ENCODE measurements at regions not wholly inside any gene's neighbourhood (a gene's known extent, or its start where the extent isn't known, plus 50 kb on each side); places are given as distances from the start of the nearest gene placed in this dataset.

- TF ChIP-seq, protein P1, sequence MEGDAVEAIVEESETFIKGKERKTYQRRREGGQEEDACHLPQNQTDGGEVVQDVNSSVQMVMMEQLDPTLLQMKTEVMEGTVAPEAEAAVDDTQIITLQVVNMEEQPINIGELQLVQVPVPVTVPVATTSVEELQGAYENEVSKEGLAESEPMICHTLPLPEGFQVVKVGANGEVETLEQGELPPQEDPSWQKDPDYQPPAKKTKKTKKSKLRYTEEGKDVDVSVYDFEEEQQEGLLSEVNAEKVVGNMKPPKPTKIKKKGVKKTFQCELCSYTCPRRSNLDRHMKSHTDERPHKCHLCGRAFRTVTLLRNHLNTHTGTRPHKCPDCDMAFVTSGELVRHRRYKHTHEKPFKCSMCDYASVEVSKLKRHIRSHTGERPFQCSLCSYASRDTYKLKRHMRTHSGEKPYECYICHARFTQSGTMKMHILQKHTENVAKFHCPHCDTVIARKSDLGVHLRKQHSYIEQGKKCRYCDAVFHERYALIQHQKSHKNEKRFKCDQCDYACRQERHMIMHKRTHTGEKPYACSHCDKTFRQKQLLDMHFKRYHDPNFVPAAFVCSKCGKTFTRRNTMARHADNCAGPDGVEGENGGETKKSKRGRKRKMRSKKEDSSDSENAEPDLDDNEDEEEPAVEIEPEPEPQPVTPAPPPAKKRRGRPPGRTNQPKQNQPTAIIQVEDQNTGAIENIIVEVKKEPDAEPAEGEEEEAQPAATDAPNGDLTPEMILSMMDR (conservative IDR thresholded peaks at IDR 0.05), result no peak
- TF ChIP-seq ZFX (IDR thresholded peaks at IDR 0.05), result no peak
Observed at GRCh38 chr15:98228846-98229245, 268.3 kb downstream of the ARRDC4 start.
